ENCODE measurements at regions not wholly inside any gene's neighbourhood (a gene's known extent, or its start where the extent isn't known, plus 50 kb on each side); places are given as distances from the start of the nearest gene placed in this dataset.

DNA sequence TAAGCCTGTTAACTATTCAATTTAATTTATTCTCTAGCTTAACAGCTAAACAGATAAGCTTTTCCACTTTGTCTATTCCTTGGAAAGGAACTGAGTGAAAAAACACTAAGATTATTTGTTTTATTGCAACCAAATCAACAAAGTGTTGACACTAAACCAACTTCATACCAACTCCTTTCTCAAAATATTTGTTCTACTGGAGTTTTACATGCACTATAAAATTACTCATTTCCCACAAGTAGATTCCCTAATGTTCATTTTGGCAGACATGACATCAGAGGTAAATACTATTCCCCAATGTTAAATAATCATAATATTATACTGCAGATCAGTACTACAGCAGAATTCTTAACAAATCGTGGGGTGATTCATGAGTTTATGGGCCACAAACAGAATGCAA, 231.4 kb downstream of the TTC6 start:
- no peaks in the 10 kb centered on the region for H3K36me3 ChIP-seq (ENCODE audit: control insufficient read depth in 2 of 2, extremely low read depth in 1 of 2, insufficient read depth in 2 of 2, low read length in 2 of 2)
- intact Hi-C loops (cut with micrococcal nuclease) (no loop called here), dilution Hi-C loops (cut with MboI; ENCODE audit: extremely low pct_ligation_motif_present, low sequenced_read_pairs) (no loop called here)
- no peak overlapping the region for H3K27ac ChIP-seq (ENCODE audit: insufficient read depth, low read depth, low read length)
- no TSS peak for BruUV-seq (replicated peaks)
- H2AFZ ChIP-seq (ENCODE audit: low read depth, low read length), result no peak overlapping the region
- no peak overlapping the region for H3K9ac ChIP-seq (replicated peaks; ENCODE audit: extremely low read depth, insufficient read depth, low read length)
- no peaks in the 10 kb centered on the region for H4K20me1 ChIP-seq (replicated peaks; ENCODE audit: control insufficient read depth, extremely low read depth, insufficient read depth, low read length)
- H3K4me1 ChIP-seq (ENCODE audit: control insufficient read depth, extremely low read depth, insufficient read depth, low read length), result no peaks in the 10 kb centered on the region
- DNase-seq (ENCODE audit: low read depth, low spot score) (no peak), FAIRE-seq (no peak)
- H3K9me1 ChIP-seq (replicated peaks; ENCODE audit: control insufficient read depth, extremely low read depth, insufficient read depth, low read length), result no peaks in the 10 kb centered on the region
- no peak overlapping the region for H3K4me2 ChIP-seq (ENCODE audit: insufficient read depth, low read length)
- ChIA-PET CTCF (interaction anchor here (1.0 kb wide), 1 partner anchor 17 kb away, joined by 3 read pairs; no protein-coding TSS in a partner anchor), POLR2A (no interaction called here)
- no peaks in the 10 kb centered on the region for H3K9me3 ChIP-seq (replicated peaks; ENCODE audit: control insufficient read depth, insufficient read depth, low read length)
- no peak for TF ChIP-seq EZH2 (IDR thresholded peaks at IDR 0.05; ENCODE audit: borderline replicate concordance, low read depth, low read length, severe bottlenecking)
- no peak for TF ChIP-seq POLR2AphosphoS5 (IDR thresholded peaks at IDR 0.05; ENCODE audit: insufficient read depth, low read depth, low read length)
- TF ChIP-seq GATA2 (IDR thresholded peaks at IDR 0.05; ENCODE audit: insufficient read depth, insufficient read length, low read depth, low read length), result no peak
- no peak overlapping the region for H3K4me3 ChIP-seq (replicated peaks in 1 of 3; ENCODE audit: insufficient read depth in 1 of 3, low read depth in 1 of 3, low read length in 3 of 3)
- no peaks in the 10 kb centered on the region for H3K79me2 ChIP-seq (ENCODE audit: control insufficient read depth, insufficient read depth, low read length)
- H3K27me3 ChIP-seq (ENCODE audit: control insufficient read depth in 2 of 2, insufficient read depth in 2 of 2, low read length in 2 of 2), result peaks cover 0 to 3% of the 10 kb centered on the region in 2 experiments

DNA sequence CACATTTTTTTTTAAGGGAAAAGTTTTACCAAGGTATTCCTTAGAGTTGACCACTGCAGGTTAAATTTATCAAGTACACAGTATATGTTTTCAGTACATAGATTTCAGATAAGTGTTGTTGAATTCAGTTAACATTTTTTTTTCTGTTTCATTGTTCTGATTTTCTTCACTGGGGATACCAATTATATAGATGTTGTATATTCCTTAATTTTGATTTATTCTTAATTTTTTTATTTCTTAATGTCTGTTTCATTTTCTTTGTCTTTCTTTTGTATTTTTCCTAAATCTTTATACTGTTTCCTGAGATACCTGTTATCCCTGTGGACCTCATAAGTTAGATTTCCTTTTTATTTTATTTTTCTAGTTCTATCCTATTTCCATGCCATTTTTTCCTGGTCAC, 234.8 kb downstream of the TTC6 start:
- no peaks in the 10 kb centered on the region for H3K79me2 ChIP-seq (ENCODE audit: control insufficient read depth, insufficient read depth, low read length)
- ChIA-PET POLR2A (no interaction called here), CTCF (no interaction called here)
- TF ChIP-seq POLR2AphosphoS5 (IDR thresholded peaks at IDR 0.05; ENCODE audit: insufficient read depth, low read depth, low read length) (no peak), MYC (IDR thresholded peaks at IDR 0.05; ENCODE audit: low read depth, low read length) (no peak), EZH2 (IDR thresholded peaks at IDR 0.05; ENCODE audit: borderline replicate concordance, low read depth, low read length, severe bottlenecking) (no peak), CTCF (IDR thresholded peaks at IDR 0.05; ENCODE audit: extremely low read depth in 1 of 2, insufficient read depth in 1 of 2, low read depth in 1 of 2, low read length in 2 of 2) (no peak), FOS (IDR thresholded peaks at IDR 0.05; ENCODE audit: borderline replicate concordance, insufficient read depth, low read length) (no peak), JUN (IDR thresholded peaks at IDR 0.05; ENCODE audit: borderline replicate concordance, insufficient read depth, insufficient read length, low read depth) (no peak), POLR2A (IDR thresholded peaks at IDR 0.05; ENCODE audit: low read depth, low read length) (no peak), GATA2 (IDR thresholded peaks at IDR 0.05; ENCODE audit: insufficient read depth, insufficient read length, low read depth, low read length) (no peak)
- TF ChIP-seq, protein P1, sequence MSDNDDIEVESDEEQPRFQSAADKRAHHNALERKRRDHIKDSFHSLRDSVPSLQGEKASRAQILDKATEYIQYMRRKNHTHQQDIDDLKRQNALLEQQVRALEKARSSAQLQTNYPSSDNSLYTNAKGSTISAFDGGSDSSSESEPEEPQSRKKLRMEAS (IDR thresholded peaks at IDR 0.05; ENCODE audit: insufficient read depth, insufficient read length), result no peak
- intact Hi-C loops (cut with micrococcal nuclease), result no loop called here
- no peaks in the 10 kb centered on the region for H4K20me1 ChIP-seq (replicated peaks; ENCODE audit: control insufficient read depth, extremely low read depth, insufficient read depth, low read length)
- H3K4me1 ChIP-seq (ENCODE audit: control insufficient read depth, extremely low read depth, insufficient read depth, low read length), result no peaks in the 10 kb centered on the region
- H3K36me3 ChIP-seq (ENCODE audit: control insufficient read depth in 2 of 2, extremely low read depth in 1 of 2, insufficient read depth in 2 of 2, low read length in 2 of 2), result no peaks in the 10 kb centered on the region
- dilution Hi-C loops (cut with MboI; ENCODE audit: extremely low pct_ligation_motif_present, low sequenced_read_pairs), result no loop called here
- BruUV-seq (replicated peaks), result no TSS peak
- no peak overlapping the region for H3K9ac ChIP-seq (replicated peaks; ENCODE audit: extremely low read depth, insufficient read depth, low read length)
- no peak for FAIRE-seq
- H3K9me3 ChIP-seq (replicated peaks; ENCODE audit: control insufficient read depth, insufficient read depth, low read length), result no peaks in the 10 kb centered on the region
- no peak for DNase-seq (ENCODE audit: low read depth, low spot score)
- no peak overlapping the region for H3K4me2 ChIP-seq (ENCODE audit: insufficient read depth, low read length)
- H3K4me3 ChIP-seq (replicated peaks in 1 of 3; ENCODE audit: insufficient read depth in 1 of 3, low read depth in 1 of 3, low read length in 3 of 3), result no peak overlapping the region
- H3K27ac ChIP-seq (ENCODE audit: insufficient read depth, low read depth, low read length), result no peak overlapping the region
- peaks cover 0 to 3% of the 10 kb centered on the region in 2 experiments for H3K27me3 ChIP-seq (ENCODE audit: control insufficient read depth in 2 of 2, insufficient read depth in 2 of 2, low read length in 2 of 2)
- H3K9me1 ChIP-seq (replicated peaks; ENCODE audit: control insufficient read depth, extremely low read depth, insufficient read depth, low read length), result no peaks in the 10 kb centered on the region
- H2AFZ ChIP-seq (ENCODE audit: low read depth, low read length), result no peak overlapping the region
